ENCODE measurements at regions not wholly inside any gene's neighbourhood (a gene's known extent, or its start where the extent isn't known, plus 50 kb on each side); places are given as distances from the start of the nearest gene placed in this dataset.

DNA sequence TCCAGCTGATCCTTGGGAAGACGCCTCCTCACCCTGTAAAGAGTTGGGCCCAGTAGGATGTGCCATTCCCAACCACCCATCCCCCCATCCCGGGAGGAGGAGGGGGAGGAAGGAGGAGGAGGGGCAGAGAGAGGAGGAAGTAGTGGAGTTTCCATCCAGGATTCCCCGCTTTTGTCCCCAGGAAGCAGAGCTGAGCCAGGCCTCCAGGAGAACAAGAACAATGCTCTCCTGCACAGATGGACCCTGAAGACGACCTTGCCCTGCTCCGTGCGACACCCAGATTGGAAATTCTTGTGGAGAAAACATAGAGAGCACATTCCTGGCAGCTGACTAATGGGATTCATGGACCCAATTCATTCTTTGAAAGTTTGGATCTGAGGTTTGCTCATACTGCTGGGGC lies 132.3 kb upstream of the CRY1 start:
- peak; percentile 67 for DNase-seq (ENCODE audit: low read depth, low spot score)

DNA sequence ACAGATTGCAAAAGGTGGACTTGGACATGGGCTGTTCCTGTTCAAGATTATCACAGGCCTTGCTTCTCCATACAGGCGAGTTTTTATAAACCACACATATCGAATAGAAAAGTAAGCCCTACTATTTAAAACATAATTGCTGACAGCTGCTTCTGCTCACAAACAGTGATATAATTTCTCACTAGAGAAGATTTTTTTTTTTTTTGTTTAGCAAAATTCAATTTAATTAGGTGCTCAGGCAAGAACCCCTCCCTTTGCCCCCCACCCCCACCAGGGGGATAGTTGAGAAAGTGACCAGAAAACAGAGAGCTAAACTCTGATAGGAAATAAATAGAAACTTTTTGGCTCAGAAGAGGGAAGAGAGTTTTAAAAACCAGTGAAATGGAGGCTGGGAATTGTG lies 132.8 kb upstream of the CRY1 start:
- no peak for DNase-seq (ENCODE audit: low read depth, low spot score)

DNA sequence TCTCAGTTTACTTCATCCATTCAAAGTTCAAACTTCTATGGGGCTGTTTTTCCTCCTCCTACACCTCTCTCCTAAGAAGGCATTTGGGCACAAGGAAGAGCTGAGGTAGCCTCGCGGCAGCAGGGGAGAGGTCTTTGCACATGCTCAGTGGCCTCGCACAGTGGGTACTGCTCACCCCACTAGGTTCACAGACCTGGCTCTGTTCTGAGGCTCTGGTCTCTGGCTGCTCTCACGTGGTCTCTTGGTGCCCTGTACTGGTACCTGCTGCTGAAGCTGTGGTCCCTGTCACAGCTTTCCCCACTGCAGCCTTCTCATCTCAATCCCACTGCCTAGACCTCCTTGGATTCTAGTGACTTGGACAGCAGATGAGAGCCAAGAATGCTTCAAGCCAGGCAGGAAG lies 134.7 kb upstream of the CRY1 start:
- no peak for DNase-seq (ENCODE audit: low read depth, low spot score)

- DNase-seq (ENCODE audit: low read depth, low spot score), result no peak
Measured at GRCh38 chr12:107229827-107230226, 136.5 kb upstream of the CRY1 start.

DNA sequence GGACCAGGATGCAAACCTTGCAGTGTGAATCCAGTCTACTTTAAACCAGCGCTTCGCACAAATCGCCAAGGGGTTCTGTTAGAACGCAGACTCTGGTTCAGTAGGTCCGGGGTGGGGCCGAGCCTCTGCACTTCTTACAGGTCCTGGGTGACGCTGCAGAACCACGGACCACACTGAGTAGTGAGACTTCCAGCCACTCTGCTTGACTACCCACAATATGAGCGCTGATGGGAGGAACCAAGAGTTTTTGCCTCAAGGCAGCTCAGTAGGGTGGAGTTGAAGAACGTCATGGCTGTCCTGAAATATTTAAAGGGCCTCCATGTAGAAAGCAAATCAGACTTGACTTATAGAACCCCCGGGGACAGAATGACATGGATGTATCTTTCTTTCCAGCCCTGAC lies 138.0 kb upstream of the CRY1 start:
- DNase-seq (ENCODE audit: low read depth, low spot score), result no peak

GRCh38 chr12:107233551-107233950 lies 140.2 kb upstream of the CRY1 start:
- DNase-seq (ENCODE audit: low read depth, low spot score), result no peak

DNA sequence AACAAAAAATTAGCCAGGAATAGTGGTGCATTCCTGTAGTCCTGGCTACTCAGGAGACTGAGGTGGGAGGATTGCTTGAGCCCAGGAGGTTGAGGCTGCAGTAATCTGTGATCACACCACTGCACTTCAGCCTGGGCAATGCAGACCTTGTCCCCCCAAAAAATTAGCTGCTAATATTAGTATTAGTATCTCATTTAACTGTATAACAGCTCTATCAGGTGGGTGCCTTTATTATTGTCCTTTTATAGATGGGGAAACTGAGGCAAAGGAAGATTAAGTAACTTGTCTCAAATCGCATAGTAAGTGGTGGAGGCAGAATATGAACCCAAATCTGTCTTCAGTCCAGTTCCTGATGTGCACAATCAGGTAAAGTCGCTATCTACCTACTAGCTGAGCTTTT lies 142.3 kb upstream of the CRY1 start:
- DNase-seq (ENCODE audit: low read depth, low spot score), result no peak

DNA sequence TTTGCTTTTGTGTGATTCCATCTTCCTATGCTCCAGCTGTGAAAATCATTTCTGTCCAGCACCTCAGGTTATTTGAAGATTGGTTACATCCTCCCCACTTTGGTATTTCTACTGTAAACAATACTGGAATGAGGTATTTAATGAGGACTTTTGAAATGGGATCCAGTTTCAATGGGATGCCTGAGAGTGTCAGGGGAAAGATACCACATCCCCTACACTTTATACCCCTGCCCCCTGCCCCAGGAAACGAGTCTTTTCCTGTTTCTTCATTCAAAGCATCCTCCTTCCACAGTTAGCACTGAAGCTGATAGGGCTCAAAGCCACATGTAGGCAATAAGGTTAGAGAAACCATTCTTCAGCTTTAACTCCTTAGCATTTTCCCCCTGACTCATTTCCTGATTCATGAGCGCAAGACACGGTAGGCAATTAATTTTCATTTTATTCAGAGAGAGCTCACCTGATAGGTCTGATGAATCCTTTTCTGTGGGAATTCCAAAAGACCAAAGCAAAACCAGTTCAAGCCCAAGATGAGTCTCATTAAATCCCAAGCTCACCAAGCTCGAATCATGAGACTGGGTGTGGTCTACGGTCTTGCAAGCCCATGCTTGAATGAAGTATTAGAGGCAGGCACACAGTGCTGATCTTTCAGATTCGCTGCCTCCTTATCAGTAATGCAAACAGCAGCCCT lies 143.6 kb upstream of the CRY1 start:
- peak; percentile 14 for DNase-seq (ENCODE audit: low read depth, low spot score)

DNA sequence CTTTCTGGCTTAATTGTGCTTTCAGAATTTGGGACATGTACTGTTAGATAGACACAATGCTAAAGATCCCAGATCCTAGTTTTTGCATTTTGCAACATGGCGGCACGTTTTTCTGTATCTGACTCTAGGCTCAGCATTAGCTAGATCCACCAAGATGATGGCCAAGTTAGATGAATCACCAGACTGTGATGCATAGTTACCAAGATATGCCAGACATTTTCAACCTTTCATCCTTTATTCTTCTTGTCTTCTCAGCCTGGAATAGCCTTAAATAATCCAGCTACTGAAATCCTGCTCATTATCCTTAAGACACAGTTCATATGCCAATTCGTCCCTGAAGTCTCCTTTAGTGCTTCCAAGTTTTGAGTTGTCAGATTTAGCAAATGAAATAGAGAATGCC lies 144.9 kb upstream of the CRY1 start:
- peak; percentile 14 for DNase-seq (ENCODE audit: low read depth, low spot score)

- DNase-seq (ENCODE audit: low read depth, low spot score), result peak; percentile 9
Measured at GRCh38 chr12:107241411-107241810, 148.1 kb upstream of the CRY1 start.

- no peak for DNase-seq (ENCODE audit: low read depth, low spot score)
Measured at GRCh38 chr12:107242189-107242588, 148.8 kb upstream of the CRY1 start.

DNA sequence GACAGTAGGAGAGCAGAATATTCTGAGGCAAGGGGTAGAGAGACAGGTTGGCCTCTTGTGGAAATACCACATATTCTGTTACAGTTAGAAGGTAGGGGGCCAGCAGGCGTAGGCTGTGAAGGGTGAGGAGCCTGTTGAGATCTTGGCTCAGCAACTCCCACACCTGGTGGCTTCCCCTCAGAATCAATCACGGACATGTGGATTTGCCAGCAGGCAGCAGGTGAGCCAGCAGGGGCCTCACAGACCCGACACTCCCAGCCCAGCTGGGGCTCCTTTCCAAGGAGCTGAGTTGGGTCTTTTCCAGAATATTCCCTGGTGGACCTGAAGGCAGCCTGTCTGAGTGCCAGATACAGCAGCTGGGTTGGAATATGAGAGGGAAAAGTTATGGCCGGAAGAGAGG lies 150.0 kb upstream of the CRY1 start:
- no peak for DNase-seq (ENCODE audit: low read depth, low spot score)

DNA sequence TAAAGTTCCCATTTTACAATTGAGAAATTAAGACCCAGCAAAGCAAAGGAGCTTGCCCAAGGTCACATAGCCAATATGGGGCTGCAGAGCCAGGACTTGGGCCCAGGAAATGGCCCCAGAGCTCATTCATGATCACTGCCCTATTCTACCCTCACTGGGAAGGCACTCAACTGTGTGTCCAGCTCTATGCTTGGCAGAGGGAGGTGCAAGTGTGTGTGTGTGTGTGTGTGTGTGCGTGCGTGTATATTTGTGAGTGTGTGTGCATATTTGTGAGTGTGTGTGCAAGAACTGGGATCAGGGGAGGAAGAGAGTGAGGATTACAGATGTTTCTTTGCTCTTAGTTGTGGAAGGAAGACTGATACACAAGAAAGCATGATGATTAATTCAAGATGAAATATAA lies 151.2 kb upstream of the CRY1 start:
- no peak for DNase-seq (ENCODE audit: low read depth, low spot score)

- DNase-seq (ENCODE audit: low read depth, low spot score), result no peak
Measured at GRCh38 chr12:107247650-107248049, 154.3 kb upstream of the CRY1 start.

DNA sequence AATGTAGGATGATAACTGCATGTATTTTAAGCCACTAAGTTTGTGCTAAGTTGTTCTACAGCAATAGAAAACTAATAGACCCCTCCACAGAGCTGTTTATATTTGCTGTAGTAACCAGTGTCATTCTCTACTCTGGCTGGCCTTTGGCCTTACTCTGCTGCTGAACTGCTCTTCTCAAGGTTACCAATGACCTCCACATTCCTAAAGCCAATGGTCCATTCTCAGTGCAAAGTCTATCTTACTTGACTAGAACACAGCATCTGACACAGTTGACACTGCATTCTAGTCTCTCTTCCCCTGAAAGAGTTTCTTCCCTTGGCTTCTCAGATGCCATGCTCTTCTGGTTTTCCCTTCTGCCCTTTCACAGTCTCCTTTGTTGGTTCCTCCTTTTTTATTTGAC lies 154.8 kb upstream of the CRY1 start:
- no peak for DNase-seq (ENCODE audit: low read depth, low spot score)

DNA sequence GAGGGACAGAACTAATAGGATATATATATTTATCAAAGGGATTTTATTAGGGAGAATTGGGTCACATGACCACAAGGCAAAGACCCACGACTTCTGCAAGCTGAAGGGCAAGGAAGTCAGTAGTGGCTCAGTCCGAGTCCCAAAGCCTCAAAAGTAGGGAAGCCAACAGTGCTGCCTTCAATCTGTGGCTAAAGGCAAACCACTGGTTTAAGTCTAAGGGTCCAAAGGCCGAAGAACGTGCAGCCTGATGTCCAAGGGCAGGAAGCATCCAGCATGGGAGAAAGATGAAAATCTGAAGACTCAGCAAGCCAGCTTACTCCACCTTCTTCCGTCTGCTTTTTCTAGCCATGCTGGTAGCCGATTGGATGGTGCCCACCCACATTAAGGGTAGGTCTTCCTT lies 157.9 kb upstream of the CRY1 start:
- DNase-seq (ENCODE audit: low read depth, low spot score), result no peak

- DNase-seq (ENCODE audit: low read depth, low spot score), result no peak
Measured at GRCh38 chr12:107253361-107253760, 160.0 kb upstream of the CRY1 start.

- DNase-seq (ENCODE audit: low read depth, low spot score), result no peak
Measured at GRCh38 chr12:107254258-107254856, 161.0 kb upstream of the CRY1 start.

DNA sequence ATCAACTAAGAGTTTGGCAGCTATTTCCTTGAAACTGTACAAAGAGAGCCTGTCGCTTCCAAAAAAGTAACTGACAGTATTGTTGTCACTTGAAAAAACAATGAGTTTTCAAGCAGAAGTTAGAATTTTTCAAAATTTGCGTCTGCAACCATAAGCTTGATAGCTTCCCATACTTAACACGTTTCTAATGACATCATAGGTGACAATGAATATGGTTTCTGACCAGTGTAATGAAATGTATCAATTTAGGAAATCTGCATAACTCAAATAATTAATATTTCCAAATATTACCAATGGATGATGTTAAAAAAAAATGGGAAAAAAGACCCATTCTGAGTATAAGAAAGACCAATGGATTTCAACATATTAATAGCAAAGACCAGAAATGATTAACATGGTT lies 165.4 kb upstream of the CRY1 start:
- DNase-seq (ENCODE audit: low read depth, low spot score), result no peak

- DNase-seq (ENCODE audit: low read depth, low spot score), result no peak
Measured at GRCh38 chr12:107263980-107264379, 170.6 kb upstream of the CRY1 start.

GRCh38 chr12:107264667-107265066 lies 171.3 kb upstream of the CRY1 start:
- DNase-seq (ENCODE audit: low read depth, low spot score), result no peak

DNA sequence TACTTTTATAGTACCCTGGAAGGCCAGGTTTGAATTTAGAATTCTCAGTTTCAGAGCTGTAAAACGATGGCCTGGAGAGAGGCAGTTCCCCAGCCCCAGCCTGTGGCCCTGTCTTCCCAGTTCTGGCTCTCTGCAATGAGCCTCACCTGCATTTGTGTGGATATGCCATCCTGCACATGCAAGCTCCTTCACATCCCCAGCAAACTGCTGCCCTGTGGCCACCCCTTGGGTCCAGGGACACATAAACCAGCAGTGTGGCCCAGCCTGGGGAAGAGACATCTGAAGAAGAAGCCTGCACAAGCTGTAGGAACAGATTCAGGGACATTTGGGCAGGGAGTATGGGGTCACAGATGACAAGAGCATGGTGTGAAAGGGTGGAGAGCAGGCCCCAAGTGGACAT lies 174.3 kb upstream of the CRY1 start:
- DNase-seq (ENCODE audit: low read depth, low spot score), result no peak

DNA sequence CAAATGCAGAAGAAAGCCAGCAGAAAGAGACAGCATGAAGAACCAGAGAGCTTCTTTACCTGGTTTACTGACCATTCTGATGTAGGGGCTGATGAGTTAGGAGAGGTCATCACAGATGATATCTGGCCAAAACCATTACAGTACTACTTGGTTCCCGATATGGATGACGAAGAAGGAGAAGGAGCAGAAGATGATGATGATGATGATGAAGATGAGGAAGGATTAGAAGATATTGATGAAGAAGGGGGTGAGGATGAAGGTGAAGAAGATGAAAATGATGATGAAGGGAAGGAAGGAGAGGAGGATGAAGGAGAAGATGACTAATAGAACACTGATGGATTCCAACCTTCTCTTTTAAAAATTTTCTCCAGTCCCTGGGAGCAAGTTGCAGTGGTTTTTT lies 178.2 kb upstream of the CRY1 start:
- no peak for DNase-seq (ENCODE audit: low read depth, low spot score)

GRCh38 chr12:107275530-107275929 lies 182.2 kb upstream of the CRY1 start:
- DNase-seq (ENCODE audit: low read depth, low spot score), result no peak

All from astrocyte of the hippocampus (primary cell).